Peyer's patch (tissue), 4 donors: ENCODE measurements at regions not wholly inside any gene's neighbourhood (a gene's known extent, or its start where the extent isn't known, plus 50 kb on each side); places are given as distances from the start of the nearest gene placed in this dataset.

Experiments
- CTCF ChIP-seq, 6 experiments: fragments of 450-650 bp in 4 of 6; fragments of 200-600 bp in 2 of 6; sonication (generic) in 1 of 6; IDR thresholded peaks; one replicate each; pipeline ENCODE4 v1.5.1; 2017 to 2019; ENCODE audit warnings: antibody characterized with exemption in 6 of 6, mild to moderate bottlenecking in 3 of 6, moderate library complexity in 1 of 6
- POLR2A ChIP-seq, 2 donors: fragments of 450-650 bp; IDR thresholded peaks; one replicate each; pipeline ENCODE4 v1.5.1; 2017; ENCODE audit warnings: antibody characterized with exemption in 2 of 2, mild to moderate bottlenecking in 2 of 2, moderate library complexity in 2 of 2

- no peak for TF ChIP-seq CTCF (IDR thresholded peaks at IDR 0.05)
- no peak for TF ChIP-seq POLR2A (IDR thresholded peaks at IDR 0.05)
These were observed 1020.2 kb downstream of the AGBL1 start for GRCh38 chr15:87099916-87100315.
